ENCODE measurements at regions not wholly inside any gene's neighbourhood (a gene's known extent, or its start where the extent isn't known, plus 50 kb on each side); places are given as distances from the start of the nearest gene placed in this dataset.
"Not testable (repeated sequence)": the region's sequence is repeated elsewhere in the genome, so short reads cannot be mapped to it uniquely, and the experiment has no call there.

GRCh38 chr5:152106571-152106970 is 181.9 kb upstream of the GLRA1 start:
- ATAC-seq (no peak), DNase-seq (no peak)

GRCh38 chr5:152105085-152105484 is 180.4 kb upstream of the GLRA1 start:
- no peak for ATAC-seq
- no peak for DNase-seq

GRCh38 chr5:152104211-152104610 is 179.6 kb upstream of the GLRA1 start:
- ATAC-seq, result no peak
- no peak for DNase-seq

GRCh38 chr5:152102908-152103307 is 178.3 kb upstream of the GLRA1 start:
- not testable (repeated sequence) for DNase-seq, ATAC-seq

GRCh38 chr5:152102057-152102456 is 177.4 kb upstream of the GLRA1 start:
- no peak for ATAC-seq
- no peak for DNase-seq

GRCh38 chr5:152100462-152100861 is 175.8 kb upstream of the GLRA1 start:
- no peak for ATAC-seq
- DNase-seq, result no peak

GRCh38 chr5:152097128-152097527 is 172.5 kb upstream of the GLRA1 start:
- ATAC-seq, result peak; percentile 23
- no peak for DNase-seq

- DNase-seq (no peak), ATAC-seq (no peak)
Observed at GRCh38 chr5:152094716-152095115, 170.1 kb upstream of the GLRA1 start.

- DNase-seq, result no peak
- ATAC-seq, result no peak
Observed at GRCh38 chr5:152094060-152094459, 169.4 kb upstream of the GLRA1 start.

GRCh38 chr5:152092580-152092979 is 167.9 kb upstream of the GLRA1 start:
- peak; percentile 68 for ATAC-seq
- DNase-seq, result no peak

GRCh38 chr5:152089644-152090043 is 165.0 kb upstream of the GLRA1 start:
- ATAC-seq (no peak), DNase-seq (no peak)

GRCh38 chr5:152086668-152087067 is 162.0 kb upstream of the GLRA1 start:
- no peak for ATAC-seq
- no peak for DNase-seq

- DNase-seq (no peak), ATAC-seq (no peak)
Observed at GRCh38 chr5:152084476-152084875, 159.8 kb upstream of the GLRA1 start.

- ATAC-seq (no peak), DNase-seq (no peak)
Observed at GRCh38 chr5:152083231-152083630, 158.6 kb upstream of the GLRA1 start.

GRCh38 chr5:152072091-152072490 is 147.4 kb upstream of the GLRA1 start:
- no peak for ATAC-seq
- DNase-seq, result no peak

GRCh38 chr5:152070591-152070990 is 145.9 kb upstream of the GLRA1 start:
- ATAC-seq (no peak), DNase-seq (no peak)

GRCh38 chr5:152066784-152067183 is 142.1 kb upstream of the GLRA1 start:
- ATAC-seq (no peak), DNase-seq (no peak)

- DNase-seq (no peak), ATAC-seq (no peak)
Observed at GRCh38 chr5:152063004-152063403, 138.4 kb upstream of the GLRA1 start.

GRCh38 chr5:152061095-152061494 is 136.4 kb upstream of the GLRA1 start:
- DNase-seq, result no peak
- no peak for ATAC-seq

- no peak for ATAC-seq
Observed at GRCh38 chr5:152058267-152058666, 133.6 kb upstream of the GLRA1 start.

GRCh38 chr5:152056931-152057330 is 132.3 kb upstream of the GLRA1 start:
- DNase-seq, result no peak

More at GRCh38 chr5:152058267-152058666, 133.6 kb upstream of the GLRA1 start:
- DNase-seq, result no peak

GRCh38 chr5:152052470-152052869 is 127.8 kb upstream of the GLRA1 start:
- no peak for DNase-seq
- no peak for ATAC-seq

More at GRCh38 chr5:152056931-152057330, 132.3 kb upstream of the GLRA1 start:
- no peak for ATAC-seq

GRCh38 chr5:152051499-152052454 is 127.1 kb upstream of the GLRA1 start:
- no peak for ATAC-seq
- DNase-seq, result no peak

GRCh38 chr5:152046361-152046760 is 121.7 kb upstream of the GLRA1 start:
- DNase-seq (no peak), ATAC-seq (no peak)
